GDM1 (cell line): ENCODE measurements at regions not wholly inside any gene's neighbourhood (a gene's known extent, or its start where the extent isn't known, plus 50 kb on each side); places are given as distances from the start of the nearest gene placed in this dataset.
"Not testable (repeated sequence)": the region's sequence is repeated elsewhere in the genome, so short reads cannot be mapped to it uniquely, and the experiment has no call there.

ENCODE experiments used
- DNase-seq: peaks from one replicate; lab custom pipeline; 2025; lab: John Stamatoyannopoulos, UW

DNA sequence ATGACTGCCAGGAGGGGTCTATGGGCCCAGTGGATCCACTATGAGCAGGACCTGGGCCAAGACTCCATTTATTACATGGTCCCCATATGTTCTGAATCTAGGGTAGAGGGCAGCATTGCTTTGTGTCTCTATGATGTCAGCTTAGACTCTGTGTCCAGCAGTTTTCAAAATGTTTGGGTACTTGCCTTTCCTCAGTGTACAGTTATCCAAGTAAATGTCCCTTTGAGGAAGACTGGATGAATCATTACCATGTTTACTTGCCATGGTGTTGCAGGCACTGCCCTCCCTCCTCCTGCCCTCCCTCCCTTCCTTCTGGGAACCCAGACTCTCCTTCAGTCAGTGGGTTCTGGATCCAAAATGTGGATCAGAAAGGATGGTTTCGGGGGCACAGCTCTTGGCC, 108.6 kb downstream of the NRN1 start:
- DNase-seq, result no peak

DNA sequence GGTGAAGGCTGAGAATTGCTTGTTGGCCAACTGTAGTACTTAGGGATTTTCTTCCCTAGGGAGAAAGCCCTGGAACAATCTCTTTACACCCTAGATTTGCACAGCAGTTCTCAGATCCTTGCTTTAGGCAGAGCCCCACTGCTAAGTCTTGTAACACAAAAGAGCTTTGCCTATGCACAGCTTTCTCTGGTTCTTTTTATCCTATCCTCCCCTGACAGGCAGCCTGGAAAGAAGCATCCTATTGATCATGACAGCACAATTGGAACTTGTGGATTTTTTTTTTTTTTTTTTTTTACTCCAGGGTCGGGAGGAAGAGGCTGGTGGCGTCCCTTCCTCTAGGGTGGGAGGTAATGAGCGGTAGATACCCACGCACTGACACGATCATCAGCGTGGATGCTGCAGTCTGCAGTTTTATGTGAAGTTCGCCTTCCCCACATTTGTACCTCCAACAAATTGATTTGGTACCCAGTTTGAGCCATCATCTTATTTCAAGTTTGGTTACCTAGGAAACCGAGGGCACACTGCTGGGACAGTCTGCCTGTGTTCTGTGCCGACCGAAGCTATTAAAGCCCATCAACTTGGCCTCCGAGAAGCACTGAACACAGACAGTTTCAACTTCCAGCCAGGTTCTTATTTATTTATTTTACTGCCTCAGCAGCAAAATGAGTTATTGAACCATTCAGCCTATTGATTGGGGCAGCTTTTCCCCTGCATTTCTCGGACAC, 110.1 kb downstream of the NRN1 start:
- DNase-seq, result no peak

DNA sequence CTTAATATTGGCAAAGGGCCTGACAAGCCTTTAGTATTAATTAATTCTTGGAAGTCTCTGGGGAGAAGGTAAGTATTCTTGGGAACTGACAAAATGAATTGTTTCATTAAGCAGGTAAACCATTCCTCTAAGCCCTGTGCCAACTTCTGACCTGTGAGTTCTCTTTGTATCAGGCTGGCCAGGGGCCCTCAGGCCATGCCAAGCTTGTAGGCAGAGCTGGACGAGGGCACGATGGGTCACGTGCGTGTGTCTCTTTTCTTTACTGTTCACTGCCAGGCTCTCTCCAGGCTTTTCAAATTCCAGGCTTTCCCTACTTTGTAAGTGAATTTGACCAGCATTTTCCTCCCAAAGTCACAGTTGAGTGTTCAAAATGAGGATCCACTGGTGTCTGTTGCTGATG, 112.4 kb downstream of the NRN1 start:
- DNase-seq, result no peak

DNA sequence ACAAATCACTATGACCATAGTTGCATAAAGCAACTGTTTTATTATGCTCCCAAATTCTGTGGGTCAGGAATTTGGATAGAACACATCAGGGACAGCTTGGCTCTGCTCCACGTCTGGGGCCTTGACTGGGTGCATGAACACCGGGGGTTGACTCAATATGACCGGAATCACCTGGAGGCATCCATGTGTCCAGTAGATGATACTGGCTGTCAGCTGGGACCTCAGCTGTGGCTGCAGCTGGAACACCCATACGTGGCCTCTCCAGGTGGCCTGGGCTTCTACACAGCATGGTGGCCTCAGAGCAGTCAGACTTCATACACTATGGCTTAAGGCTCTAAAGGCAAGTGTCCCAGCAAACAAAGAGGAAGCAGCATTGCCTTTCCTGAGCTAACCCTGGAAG, 113.4 kb downstream of the NRN1 start:
- no peak for DNase-seq

DNA sequence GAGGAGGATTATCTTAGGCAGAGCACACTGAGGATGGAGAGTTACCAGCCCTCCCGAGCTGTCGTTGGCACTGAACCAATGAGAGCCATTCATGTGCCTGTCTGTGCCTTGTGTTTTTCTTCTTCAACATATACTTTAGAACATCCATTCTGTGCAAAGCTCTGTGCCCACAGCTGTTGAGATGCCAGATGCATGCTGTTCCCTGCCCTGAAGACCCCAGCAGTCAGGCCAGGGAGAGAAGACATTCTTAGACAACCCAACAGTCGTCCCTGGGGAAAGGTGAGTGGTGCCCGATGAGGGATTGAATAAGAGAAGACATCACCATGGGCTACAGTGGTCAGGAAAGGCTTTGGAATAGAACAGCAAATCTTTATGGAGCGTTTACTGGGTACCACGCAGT, 114.1 kb downstream of the NRN1 start:
- no peak for DNase-seq

DNA sequence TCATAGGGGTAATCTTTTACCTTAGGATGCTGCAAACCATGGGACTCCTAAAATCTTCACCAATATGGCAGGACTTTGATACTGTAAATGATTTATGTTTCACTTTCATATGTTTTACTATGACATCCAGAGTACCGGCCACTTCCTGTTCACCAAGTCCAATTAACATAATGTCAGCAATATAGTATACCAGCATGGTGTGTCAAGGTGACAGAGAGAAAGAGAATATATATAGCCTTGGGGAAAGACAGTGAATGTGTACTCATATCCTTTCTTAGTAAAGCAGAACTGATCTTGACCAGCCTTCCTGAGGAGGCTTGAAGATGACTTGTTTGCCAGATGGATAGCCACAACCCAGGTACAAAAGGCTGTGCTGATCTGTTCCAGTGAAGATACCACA, 127.9 kb downstream of the NRN1 start:
- DNase-seq, result no peak

DNA sequence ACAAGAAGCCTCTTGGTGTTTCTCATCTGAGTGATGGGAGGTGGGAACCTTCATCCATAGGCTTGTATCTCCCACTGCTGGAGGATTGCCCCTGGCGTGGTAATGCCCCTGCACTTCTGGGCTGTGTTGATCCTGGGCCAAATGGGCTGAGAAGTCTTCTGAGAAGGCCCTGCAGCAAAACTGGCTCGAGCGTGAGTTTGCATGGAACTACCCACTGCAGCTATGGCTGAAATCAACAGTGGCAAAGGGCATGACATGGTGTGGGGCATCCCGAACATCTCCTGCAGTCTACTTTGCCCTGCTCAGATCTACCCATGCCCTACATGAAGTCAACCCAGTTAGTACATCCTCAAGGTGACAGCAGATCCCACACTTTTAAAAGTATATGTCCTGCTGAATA, 130.6 kb downstream of the NRN1 start:
- no peak for DNase-seq

DNA sequence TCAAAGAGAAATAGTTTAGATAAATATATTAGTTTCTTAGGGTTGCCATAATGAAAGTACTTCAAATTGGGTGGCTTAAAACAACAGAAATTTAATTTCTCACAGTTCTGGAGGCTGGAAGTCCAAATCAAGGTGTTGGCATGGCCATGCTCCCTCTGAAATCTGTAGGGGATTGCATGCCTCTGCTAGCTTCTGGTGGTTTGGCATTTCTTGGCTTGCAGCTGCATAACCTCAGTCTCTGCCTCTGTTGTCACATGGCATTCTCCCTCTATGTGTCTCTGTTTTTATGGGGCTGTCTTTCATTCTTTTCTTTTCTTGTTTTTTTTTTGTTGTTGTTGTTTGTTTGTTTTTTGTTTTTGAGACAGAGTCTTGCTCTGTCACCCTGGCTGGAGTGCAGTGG, 132.7 kb downstream of the NRN1 start:
- not testable (repeated sequence) for DNase-seq

DNA sequence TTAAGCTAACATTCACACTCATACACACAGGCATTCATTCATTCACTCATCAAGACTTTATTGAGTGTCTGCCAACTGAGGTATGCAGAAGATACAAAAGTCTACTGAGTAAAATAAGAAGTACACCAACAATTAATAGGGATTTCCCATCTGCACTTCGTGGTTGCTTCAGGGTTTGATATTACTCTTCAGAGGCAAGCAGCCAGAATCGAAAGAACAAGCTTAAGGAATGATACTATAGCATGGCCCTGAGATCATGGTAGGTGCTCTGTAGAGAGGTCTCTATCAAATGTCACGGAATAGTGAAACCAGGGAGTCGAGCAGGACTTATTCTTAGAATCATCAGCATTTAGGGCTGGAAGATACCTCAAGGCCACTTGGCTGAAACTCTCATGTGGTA, 135.4 kb downstream of the NRN1 start:
- no peak for DNase-seq

DNA sequence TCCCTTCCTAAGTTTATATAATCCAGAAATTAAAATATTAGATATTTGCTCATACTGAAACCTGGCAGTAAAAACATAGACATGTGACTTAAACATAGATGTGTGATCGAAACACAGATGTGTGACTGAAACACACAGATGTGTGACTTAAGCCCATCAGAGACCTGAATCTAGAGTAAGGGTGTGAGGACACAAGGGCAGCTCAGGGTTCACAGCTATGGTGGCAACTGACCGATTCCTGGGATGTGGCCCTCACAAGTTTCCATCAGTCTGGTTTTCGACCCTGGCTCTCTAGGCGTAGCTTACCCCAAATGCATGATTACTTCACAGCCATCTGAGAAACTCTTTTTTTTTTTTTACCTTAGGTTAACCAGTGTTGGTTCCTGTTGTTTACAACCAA, 137.0 kb downstream of the NRN1 start:
- no peak for DNase-seq

DNA sequence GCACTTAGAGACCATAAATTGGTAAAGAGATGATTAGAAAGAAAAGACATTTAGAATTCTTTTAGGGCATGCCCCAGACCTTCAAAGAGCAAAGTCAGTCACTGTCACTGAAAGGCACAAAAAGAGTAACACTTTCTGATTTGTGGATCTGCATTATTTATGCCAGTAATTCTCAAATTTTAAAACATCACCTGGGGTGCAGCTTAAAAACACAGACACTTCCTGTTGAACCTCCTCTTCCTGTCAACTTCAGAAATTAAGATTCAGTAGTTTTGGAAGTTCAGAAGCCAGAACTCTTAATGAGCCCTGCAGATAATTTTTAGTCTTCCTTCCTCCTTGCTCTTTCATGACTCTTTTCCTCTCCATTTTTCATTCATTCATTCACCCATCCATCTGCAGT, 137.5 kb downstream of the NRN1 start:
- no peak for DNase-seq

DNA sequence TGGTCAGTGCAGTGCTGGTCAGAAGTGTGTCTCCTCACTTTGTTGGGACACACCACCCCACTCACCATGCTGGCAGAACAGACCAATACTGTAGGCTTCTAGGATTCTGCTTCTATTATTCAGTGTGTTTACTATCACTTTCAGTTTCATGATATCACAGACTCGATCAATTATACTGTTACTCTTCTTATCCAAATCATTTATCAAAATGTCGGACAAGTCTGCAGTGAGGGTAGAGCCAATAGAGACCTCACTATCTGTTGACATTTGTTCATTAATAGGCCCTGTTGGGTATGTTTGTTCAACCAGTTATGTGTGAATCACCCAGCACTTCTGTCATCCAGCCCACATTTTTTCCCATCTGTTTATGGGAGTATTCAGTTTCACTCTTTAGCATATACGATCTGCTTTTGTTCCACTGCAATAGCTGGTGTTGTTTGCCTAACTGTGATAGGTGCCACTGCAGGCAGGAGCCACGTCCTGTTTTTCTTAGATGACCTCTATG, 140.1 kb downstream of the NRN1 start:
- no peak for DNase-seq

DNA sequence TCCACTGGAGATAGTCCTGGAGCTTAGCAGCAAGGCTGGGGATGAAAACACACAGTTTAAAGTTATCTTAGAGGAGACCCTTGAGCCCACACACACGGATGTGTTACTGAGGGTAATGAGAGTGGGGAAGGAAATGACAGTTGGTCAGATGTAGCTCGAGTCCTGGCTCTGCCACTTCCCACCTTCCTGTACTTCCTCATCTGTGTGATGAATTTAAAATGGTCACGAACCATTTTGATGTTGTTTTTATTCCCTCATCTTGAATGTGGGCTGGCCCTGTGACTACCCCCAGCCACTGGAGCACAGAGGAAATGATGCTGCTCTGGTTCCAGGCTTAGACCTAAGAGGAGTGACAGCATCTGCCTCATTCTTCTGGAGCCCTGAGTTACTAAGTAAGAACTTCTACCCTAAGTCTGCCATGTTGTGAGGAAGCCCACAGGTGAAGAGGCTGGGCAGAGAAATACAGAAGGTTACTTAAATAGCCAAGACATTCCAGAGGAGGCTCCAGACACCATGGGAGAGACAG, 141.2 kb downstream of the NRN1 start:
- DNase-seq, result peak; percentile 60

DNA sequence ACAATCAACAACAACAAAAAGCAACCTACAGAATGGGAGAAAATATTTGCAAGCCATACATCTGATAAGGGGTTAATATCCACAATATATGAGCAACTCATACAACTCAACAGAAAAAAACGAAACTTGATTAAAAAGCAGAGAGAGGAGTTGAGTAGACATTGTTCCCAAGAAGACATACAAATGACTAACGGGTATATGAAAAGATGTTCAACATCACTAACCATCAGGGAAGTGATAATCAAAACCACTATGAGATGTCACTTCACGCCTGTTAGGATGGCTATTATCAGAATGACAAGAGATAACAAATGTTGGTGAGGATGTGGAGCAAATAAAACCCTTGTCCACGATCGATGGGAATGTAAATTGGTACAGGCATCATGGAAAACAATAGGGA, 145.9 kb downstream of the NRN1 start:
- DNase-seq, result no peak

DNA sequence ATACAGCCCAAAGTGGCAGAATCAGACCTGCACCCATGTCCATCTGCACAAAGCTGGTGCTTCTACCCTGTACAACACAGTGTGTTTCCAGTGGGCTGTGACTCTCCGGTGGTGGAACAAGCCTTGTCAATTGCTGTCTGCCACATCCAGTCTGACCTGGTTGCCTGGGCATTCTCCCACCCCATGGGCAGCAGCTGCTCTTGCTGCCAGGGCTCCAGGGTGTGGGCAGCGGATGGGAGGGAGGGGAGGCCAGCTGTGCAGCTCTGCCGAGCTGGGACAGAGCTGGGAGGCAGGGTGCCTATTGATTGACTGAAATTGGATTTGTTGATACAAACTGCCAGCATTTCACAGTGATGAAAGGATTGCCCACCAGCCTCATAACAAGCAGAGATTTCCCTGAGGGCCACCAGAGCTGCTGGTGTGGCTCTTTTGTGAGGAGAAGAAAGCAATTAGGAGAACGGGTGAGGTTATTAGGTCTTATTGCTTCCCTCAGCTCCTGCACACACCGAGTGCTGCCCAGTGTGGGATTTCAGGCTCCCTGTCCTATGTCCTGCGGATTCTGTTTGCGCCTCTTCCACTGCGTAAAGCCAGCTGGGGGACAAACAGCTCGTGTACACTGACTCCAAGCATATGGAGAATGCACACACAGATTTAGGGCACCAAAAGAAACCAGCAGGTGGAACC, 150.8 kb downstream of the NRN1 start:
- DNase-seq, result no peak

DNA sequence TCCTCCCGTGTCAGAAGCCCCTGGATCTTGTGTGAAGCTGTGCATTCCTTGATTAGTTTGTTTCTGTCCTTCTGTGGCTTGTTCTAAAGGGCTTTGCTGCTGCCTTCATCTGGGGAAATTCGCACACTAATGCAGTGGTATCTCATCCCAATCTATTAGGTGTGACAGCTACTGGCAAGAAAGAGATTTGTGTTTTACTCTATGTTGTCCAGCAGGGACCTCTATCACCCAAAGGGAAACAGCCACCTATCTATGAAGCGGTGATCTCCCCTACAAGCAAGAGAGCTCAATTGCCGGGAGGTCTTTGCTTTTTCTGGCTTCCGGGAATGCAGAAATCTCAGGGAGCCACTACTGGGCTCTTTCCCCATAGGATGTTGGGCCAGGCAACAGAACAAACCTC, 151.8 kb downstream of the NRN1 start:
- no peak for DNase-seq

DNA sequence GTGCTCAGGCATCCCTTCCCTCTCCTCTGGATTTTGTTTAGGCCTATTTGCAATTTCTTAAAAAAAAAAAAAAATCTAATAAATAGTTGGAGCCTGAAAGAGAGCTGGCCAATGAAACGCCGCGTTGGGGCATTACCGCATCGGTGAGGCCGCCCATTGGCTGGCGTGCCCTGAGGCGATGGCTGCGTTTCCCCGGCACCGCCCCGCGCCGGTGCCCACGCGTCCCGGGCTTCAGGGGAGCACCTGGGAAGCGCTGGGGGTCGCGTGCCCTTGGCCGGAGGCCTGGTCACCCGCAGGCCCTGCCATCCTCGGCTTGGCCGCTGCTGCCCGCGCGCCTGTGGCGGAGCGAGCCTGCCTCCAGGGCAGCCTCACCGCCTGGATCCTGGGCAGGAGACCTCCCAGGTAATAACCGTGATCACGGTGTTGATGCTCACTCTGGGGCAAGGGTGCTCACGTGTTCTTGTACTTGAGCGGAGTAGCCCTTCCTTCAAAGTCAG, 155.4 kb downstream of the NRN1 start:
- no peak for DNase-seq

DNA sequence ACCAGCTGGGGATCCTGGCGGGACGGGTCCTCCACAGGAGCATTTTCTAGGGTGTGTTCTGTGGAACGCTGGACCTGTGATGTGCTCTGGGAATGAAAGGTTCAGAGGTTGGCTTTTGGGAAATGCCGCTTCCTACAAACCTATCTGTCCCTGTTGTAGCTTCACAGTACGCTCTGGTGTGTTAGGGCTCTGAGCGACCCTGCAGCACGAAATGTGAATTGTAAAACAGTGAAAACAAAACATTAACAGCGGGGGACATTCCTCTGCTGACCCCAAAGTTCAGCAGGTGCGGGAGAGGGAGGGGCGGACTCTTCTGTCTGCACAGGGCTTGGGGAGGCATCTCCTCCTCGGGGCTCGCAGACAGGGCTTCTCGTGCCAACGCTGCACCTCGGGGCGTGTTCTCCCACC, 155.9 kb downstream of the NRN1 start:
- no peak for DNase-seq

DNA sequence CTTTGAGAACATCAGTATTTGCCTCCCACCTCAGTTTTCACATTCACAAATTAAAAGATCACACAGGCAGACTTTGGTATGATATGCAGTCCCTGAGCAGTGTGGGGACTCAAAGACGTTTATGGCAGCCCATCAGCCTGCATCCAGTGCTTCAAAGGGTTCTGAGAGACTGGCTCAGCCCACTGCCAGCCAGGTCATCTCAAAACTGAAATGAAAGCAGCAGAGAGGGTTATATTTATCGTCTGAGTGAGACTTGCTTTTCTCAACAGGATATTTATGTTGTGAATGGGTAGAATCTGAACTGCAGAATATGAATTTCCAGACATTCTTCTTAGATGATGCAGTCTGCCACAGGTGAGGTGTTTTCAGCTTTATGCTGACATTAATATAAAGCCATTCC, 159.8 kb downstream of the NRN1 start:
- DNase-seq, result no peak

DNA sequence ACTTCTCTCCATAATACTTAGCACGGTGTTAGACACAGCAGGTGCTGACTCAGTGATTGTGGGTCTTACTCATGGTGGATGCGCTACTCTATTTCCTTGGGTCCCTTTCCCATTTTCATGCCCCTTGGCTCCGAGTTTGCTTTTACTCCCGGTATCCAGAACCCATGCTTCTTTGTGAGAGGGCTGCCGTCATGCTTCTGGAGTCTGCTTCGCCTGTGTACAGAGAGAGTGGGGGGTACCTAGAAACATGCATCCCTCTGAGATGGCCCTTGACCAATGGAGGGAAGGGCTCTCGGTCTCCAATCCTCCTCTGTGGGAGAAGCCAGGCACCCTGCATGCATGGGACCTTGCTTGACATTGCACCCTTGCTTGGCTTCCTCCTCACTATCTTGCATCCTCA, 160.4 kb downstream of the NRN1 start:
- no peak for DNase-seq

DNA sequence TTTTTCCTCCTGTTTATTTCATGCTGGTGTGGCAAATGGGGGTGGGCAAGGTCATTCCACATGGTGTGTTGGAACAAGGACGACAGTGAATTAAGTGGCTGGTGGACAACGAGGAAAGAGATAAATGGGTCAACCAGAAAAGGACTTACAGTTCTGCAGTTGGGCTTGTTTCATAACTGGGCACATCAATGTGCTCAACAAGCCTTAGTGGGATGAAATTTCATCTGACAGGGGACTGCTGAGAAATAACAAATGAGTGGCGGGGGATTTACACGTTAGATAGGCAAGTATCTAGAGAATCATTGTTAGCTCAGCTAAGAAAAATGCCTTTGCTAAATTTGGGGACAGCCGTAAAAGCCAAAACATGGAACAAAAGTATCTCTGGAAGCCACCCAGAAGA, 163.6 kb downstream of the NRN1 start:
- DNase-seq, result no peak

DNA sequence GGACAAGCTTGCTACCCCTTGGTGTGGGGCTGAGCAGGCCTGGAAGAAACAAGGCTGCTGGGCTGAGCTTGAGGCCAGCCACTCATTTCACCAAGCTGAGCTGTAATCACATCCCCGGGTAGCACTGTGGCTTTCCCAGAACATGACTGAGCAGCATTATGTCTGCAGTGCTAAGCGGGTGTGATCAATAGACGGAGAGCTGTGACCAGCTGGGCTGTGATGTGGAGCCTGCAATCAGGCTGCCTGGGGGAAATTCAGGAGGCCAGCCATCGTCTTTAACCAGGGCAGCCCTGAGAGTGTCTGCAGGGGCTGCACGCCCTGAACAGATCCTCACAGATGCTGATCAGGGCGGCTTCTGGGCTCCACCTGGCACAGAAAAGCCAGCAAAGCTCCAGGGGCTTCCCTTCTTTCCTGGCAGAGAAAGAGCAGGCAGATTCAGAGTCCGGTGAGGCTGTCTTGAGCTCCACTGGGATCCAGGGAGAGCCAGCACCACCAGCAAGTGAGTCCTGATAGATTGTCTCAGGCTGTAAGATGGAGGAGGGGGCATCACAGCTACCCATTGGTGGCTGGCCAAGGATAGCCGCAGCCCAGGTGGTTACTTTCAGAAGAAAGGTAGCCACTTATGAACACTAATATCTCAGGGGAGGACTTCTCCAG, 165.9 kb downstream of the NRN1 start:
- no peak for DNase-seq
